Breast epithelium (tissue), 3 donors: ENCODE measurements at regions not wholly inside any gene's neighbourhood (a gene's known extent, or its start where the extent isn't known, plus 50 kb on each side); places are given as distances from the start of the nearest gene placed in this dataset.

Experiments
- CTCF ChIP-seq, 3 donors: fragments of 450-650 bp; IDR thresholded peaks; one replicate each; pipeline ENCODE4 v1.5.1; 2016 to 2017; ENCODE audit warnings: antibody characterized with exemption in 3 of 3, mild to moderate bottlenecking in 3 of 3, moderate library complexity in 3 of 3
- POLR2A ChIP-seq: fragments of 450-650 bp; IDR thresholded peaks from one replicate; pipeline ENCODE4 v1.6.1; 2016; ENCODE audit warnings: antibody characterized with exemption, mild to moderate bottlenecking, moderate library complexity
- POLR2AphosphoS5 ChIP-seq, 3 donors: sonication (generic); formaldehyde crosslinking; IDR thresholded peaks; one replicate each; pipeline ENCODE4 v1.6.1; 2017; ENCODE audit warnings: antibody characterized with exemption in 3 of 3

GRCh38 chr10:121276046-121276445 lies 322.2 kb downstream of the FGFR2 start:
- TF ChIP-seq POLR2A (no peak), POLR2AphosphoS5 (IDR thresholded peaks at IDR 0.05) (no peak), CTCF (IDR thresholded peaks at IDR 0.05) (no peak)
